SK-N-SH treated with all-trans-retinoic acid at 6 μM for 48 hours (cell line): ENCODE measurements at regions not wholly inside any gene's neighbourhood (a gene's known extent, or its start where the extent isn't known, plus 50 kb on each side); places are given as distances from the start of the nearest gene placed in this dataset.

ENCODE experiments used
- BACH2 ChIP-seq: fragments of 250-450 bp; sonication (Bioruptor Pico); IDR thresholded peaks from 2 replicates; pipeline ENCODE4 v1.9.0; 2021; ENCODE audit warnings: mild to moderate bottlenecking, borderline replicate concordance
- ISL1 ChIP-seq: fragments of 250-450 bp; sonication (Bioruptor Pico); IDR thresholded peaks from 2 replicates; pipeline ENCODE4 v2.1.2; 2022; ENCODE audit warnings: mild to moderate bottlenecking, moderate library complexity
- ZC3H10 ChIP-seq: fragments of 250-450 bp; sonication (Bioruptor Pico); IDR thresholded peaks from 2 replicates; pipeline ENCODE4 v1.5.1; 2021; ENCODE audit warnings: mild to moderate bottlenecking, moderate library complexity
- ZFP3 ChIP-seq: fragments of 250-450 bp; sonication (Bioruptor Pico); IDR thresholded peaks from 2 replicates; pipeline ENCODE4 v1.5.0; 2020; ENCODE audit warnings: mild to moderate bottlenecking, moderate library complexity
- ZNF565 ChIP-seq: fragments of 450-650 bp; formaldehyde crosslinking; conservative IDR thresholded peaks from 2 replicates; pipeline ENCODE4 v1.5.0; 2020; ENCODE audit warnings: low read depth, mild to moderate bottlenecking, moderate library complexity
- ZNF70 ChIP-seq: fragments of 450-650 bp; formaldehyde crosslinking; IDR thresholded peaks from 2 replicates; pipeline ENCODE4 v1.5.0; 2020; ENCODE audit warnings: mild to moderate bottlenecking, moderate library complexity
- TF ChIP-seq, protein P1 (sequence below): fragments of 250-450 bp; sonication (Bioruptor Pico); IDR thresholded peaks from 2 replicates; pipeline ENCODE4 v1.5.0; 2020; ENCODE audit warnings: mild to moderate bottlenecking, moderate library complexity
- TF ChIP-seq, protein P2 (sequence below): fragments of 250-450 bp; sonication (Bioruptor Pico); IDR thresholded peaks from 2 replicates; pipeline ENCODE4 v1.5.1; 2020; ENCODE audit warnings: low read depth, mild to moderate bottlenecking, moderate library complexity
- TF ChIP-seq, protein P3 (sequence below): fragments of 250-450 bp; sonication (Bioruptor Pico); IDR thresholded peaks from 2 replicates; pipeline ENCODE4 v1.8.0; 2020; ENCODE audit warnings: mild to moderate bottlenecking, moderate library complexity, borderline replicate concordance
- TF ChIP-seq, protein P4 (sequence below): fragments of 250-450 bp; sonication (Bioruptor Pico); IDR thresholded peaks from 2 replicates; pipeline ENCODE4 v1.5.1; 2021; ENCODE audit warnings: mild to moderate bottlenecking, moderate library complexity

DNA sequence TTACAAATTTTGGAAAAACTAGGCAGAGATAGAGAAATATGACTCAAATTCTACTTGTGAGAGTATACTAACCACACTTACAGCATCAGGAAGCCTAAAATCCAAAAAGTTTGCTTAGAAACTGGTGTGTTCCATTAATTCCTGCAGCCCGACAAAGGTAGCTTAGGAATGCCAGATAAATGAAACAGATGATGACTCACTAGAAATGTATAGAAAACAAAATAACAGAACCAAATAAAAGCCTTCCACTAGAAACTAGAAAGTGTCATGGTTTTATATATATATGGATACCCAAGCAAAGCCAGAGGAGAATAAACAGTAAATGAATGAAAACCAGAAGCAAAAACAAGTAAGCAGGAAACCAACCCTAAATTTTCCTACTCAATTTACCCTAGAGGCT, 272.2 kb upstream of the PRDM9 start:
- TF ChIP-seq ZFP3 (no peak), BACH2 (CRISPR knock-in tag) (no peak), ZNF565 (CRISPR knock-in tag) (no peak), ZNF70 (no peak), ISL1 (CRISPR knock-in tag) (no peak), ZC3H10 (CRISPR knock-in tag) (no peak)
- TF ChIP-seq, protein P1, sequence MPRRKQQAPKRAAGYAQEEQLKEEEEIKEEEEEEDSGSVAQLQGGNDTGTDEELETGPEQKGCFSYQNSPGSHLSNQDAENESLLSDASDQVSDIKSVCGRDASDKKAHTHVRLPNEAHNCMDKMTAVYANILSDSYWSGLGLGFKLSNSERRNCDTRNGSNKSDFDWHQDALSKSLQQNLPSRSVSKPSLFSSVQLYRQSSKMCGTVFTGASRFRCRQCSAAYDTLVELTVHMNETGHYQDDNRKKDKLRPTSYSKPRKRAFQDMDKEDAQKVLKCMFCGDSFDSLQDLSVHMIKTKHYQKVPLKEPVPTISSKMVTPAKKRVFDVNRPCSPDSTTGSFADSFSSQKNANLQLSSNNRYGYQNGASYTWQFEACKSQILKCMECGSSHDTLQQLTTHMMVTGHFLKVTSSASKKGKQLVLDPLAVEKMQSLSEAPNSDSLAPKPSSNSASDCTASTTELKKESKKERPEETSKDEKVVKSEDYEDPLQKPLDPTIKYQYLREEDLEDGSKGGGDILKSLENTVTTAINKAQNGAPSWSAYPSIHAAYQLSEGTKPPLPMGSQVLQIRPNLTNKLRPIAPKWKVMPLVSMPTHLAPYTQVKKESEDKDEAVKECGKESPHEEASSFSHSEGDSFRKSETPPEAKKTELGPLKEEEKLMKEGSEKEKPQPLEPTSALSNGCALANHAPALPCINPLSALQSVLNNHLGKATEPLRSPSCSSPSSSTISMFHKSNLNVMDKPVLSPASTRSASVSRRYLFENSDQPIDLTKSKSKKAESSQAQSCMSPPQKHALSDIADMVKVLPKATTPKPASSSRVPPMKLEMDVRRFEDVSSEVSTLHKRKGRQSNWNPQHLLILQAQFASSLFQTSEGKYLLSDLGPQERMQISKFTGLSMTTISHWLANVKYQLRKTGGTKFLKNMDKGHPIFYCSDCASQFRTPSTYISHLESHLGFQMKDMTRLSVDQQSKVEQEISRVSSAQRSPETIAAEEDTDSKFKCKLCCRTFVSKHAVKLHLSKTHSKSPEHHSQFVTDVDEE: no peak
- TF ChIP-seq, protein P2, sequence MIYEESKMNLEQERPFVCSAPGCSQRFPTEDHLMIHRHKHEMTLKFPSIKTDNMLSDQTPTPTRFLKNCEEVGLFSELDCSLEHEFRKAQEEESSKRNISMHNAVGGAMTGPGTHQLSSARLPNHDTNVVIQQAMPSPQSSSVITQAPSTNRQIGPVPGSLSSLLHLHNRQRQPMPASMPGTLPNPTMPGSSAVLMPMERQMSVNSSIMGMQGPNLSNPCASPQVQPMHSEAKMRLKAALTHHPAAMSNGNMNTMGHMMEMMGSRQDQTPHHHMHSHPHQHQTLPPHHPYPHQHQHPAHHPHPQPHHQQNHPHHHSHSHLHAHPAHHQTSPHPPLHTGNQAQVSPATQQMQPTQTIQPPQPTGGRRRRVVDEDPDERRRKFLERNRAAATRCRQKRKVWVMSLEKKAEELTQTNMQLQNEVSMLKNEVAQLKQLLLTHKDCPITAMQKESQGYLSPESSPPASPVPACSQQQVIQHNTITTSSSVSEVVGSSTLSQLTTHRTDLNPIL (CRISPR knock-in tag): no peak
- TF ChIP-seq, protein P3, sequence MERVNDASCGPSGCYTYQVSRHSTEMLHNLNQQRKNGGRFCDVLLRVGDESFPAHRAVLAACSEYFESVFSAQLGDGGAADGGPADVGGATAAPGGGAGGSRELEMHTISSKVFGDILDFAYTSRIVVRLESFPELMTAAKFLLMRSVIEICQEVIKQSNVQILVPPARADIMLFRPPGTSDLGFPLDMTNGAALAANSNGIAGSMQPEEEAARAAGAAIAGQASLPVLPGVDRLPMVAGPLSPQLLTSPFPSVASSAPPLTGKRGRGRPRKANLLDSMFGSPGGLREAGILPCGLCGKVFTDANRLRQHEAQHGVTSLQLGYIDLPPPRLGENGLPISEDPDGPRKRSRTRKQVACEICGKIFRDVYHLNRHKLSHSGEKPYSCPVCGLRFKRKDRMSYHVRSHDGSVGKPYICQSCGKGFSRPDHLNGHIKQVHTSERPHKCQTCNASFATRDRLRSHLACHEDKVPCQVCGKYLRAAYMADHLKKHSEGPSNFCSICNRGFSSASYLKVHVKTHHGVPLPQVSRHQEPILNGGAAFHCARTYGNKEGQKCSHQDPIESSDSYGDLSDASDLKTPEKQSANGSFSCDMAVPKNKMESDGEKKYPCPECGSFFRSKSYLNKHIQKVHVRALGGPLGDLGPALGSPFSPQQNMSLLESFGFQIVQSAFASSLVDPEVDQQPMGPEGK (CRISPR knock-in tag): no peak
- TF ChIP-seq, protein P4, sequence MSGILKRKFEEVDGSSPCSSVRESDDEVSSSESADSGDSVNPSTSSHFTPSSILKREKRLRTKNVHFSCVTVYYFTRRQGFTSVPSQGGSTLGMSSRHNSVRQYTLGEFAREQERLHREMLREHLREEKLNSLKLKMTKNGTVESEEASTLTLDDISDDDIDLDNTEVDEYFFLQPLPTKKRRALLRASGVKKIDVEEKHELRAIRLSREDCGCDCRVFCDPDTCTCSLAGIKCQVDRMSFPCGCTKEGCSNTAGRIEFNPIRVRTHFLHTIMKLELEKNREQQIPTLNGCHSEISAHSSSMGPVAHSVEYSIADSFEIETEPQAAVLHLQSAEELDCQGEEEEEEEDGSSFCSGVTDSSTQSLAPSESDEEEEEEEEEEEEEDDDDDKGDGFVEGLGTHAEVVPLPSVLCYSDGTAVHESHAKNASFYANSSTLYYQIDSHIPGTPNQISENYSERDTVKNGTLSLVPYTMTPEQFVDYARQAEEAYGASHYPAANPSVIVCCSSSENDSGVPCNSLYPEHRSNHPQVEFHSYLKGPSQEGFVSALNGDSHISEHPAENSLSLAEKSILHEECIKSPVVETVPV (CRISPR knock-in tag): no peak
